Large intestine (tissue), 3 donors: ENCODE measurements at regions not wholly inside any gene's neighbourhood (a gene's known extent, or its start where the extent isn't known, plus 50 kb on each side); places are given as distances from the start of the nearest gene placed in this dataset.
A peak's percentile ranks its signal among the peaks of the same experiment; 100 is the strongest.

ENCODE experiments used
- DNase-seq, 2 donors: peaks; one replicate each; pipeline versions ENCODE4 v3.0.0 to v3.0.0-alpha.2; 2013
- H3K27ac ChIP-seq: one replicate; pipeline ENCODE4 v1.5.1; 2013; ENCODE audit warnings: low read length
- H3K27me3 ChIP-seq: 2 replicates; pipeline ENCODE4 v1.6.1; 2013; ENCODE audit warnings: low read length; ENCODE audit not compliant: control insufficient read depth, insufficient read depth
- H3K36me3 ChIP-seq: 2 replicates; pipeline ENCODE4 v1.6.1; 2013; ENCODE audit warnings: low read length; ENCODE audit not compliant: control insufficient read depth, insufficient read depth
- H3K4me1 ChIP-seq: one replicate; pipeline ENCODE4 v1.6.1; 2013; ENCODE audit warnings: low read length; ENCODE audit not compliant: control insufficient read depth, insufficient read depth
- H3K4me3 ChIP-seq: one replicate; pipeline ENCODE4 v1.5.1; 2013; ENCODE audit warnings: low read length
- H3K9me3 ChIP-seq: one replicate; pipeline ENCODE4 v1.6.1; 2013; ENCODE audit warnings: mild to moderate bottlenecking, low read depth, low read length, moderate library complexity; ENCODE audit not compliant: control insufficient read depth
- WGBS: methylation state at CpG from one replicate; pipeline ENCODE4 v1.1.5; 2013; ENCODE audit warnings: low lambda C conversion rate; ENCODE audit not compliant: insufficient coverage; 5-methylcytosine and 5-hydroxymethylcytosine counted together

DNA sequence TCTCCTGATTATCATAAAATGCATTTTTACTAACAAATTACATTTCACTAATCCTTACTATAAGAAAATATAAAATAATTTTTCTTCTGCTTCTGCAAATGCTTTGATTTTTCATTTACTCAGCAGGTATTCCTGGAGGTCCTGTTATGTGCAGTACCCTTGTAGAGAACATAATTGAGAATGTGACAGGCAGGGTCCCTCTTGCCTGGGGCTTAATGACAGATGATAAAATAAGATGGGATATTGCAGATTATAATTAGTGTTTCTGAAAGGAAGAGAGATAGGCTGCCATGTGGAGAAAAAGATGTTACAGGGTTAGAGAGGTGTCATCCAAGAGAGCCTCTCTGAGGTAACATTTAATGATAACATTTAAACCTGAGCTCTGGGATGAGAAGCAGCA is 128.9 kb downstream of the MAD2L1 start:
- Histone ChIP-seq H3K27ac (no peak overlapping the region), H3K4me1 (no peaks in the 10 kb centered on the region), H3K9me3 (no peaks in the 10 kb centered on the region), H3K36me3 (no peaks in the 10 kb centered on the region), H3K27me3 (no peaks in the 10 kb centered on the region), H3K4me3 (no peak overlapping the region)
- no peak for DNase-seq

- Histone ChIP-seq H3K4me1 (no peaks in the 10 kb centered on the region), H3K4me3 (no peak overlapping the region), H3K9me3 (no peaks in the 10 kb centered on the region), H3K27me3 (no peaks in the 10 kb centered on the region), H3K36me3 (no peaks in the 10 kb centered on the region), H3K27ac (no peak overlapping the region)
- WGBS: no CpG with 5 or more reads among the region's 1 CpG
- DNase-seq: no peak
These were observed 133.0 kb downstream of the MAD2L1 start for GRCh38 chr4:119933606-119934005.

DNA sequence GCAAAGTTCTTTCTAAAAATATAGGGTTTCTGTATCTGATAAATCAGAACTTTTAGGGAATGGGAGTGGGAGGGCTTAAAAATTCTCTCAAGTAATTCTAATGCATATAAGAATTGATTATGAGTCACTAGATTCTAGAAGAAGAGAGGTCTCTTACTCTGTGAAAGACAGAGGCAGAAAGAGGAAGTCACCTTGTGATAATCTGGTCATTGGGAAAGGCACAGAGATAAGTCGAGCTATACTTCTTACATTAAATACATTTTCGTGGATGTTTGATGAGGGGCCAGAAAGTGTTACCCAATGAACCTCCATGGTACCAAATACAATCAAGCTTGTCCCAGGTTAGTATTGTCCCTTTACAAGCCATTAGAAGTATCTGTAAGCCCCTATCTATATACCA is 134.4 kb downstream of the MAD2L1 start:
- Histone ChIP-seq H3K4me3 (no peak overlapping the region), H3K36me3 (no peaks in the 10 kb centered on the region), H3K27me3 (no peaks in the 10 kb centered on the region), H3K4me1 (no peaks in the 10 kb centered on the region), H3K9me3 (no peaks in the 10 kb centered on the region), H3K27ac (no peak overlapping the region)
- no peak for DNase-seq
- WGBS: no CpG with 5 or more reads among the region's 2 CpGs

DNA sequence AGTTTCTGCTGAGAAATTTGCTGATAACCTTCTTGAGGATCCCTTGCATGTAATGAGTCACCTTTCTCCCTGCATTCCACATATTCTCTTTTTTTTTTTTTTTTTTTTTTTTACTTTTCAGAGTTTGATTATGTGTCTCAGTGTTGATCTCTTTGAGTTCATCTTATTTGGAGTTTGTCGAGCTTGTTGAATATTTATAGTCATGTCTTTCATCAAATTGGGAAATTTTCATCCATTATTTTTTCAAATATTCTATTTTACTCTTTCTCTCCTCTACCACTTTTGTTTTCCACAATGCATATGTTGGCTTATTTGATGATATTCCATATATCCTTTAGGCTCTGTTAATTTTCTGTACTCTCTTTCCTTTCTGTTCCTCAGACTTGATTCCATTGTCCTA is 136.1 kb downstream of the MAD2L1 start:
- DNase-seq: no peak
- H3K4me3 ChIP-seq: no peak overlapping the region
- H3K27ac ChIP-seq: no peak overlapping the region
- no peaks in the 10 kb centered on the region for H3K36me3 ChIP-seq
- H3K9me3 ChIP-seq: no peaks in the 10 kb centered on the region
- 90% methylated on average over 1 of the region's 1 CpG for WGBS
- H3K27me3 ChIP-seq: no peaks in the 10 kb centered on the region
- H3K4me1 ChIP-seq: no peaks in the 10 kb centered on the region

DNA sequence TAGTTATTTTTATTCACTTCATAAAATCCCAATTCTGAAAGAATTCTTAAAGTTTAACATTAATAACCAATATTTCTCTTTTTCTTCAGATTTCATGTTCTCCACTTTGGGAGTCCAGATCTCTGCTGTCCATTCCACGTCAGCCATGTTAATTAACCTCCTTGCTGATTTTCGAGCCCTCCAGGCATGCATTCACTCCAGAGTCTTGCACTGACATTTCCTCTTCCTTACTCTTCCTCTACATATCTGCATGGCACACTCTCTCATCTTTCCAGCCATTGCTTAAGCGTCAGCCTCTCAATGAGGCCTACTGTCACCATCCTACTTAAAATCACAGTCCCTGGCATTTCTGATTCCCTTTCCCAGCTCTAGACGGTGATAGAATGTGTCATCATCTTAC is 144.8 kb downstream of the MAD2L1 start:
- WGBS: 100% methylated on average over 1 of the region's 4 CpGs
- no peak overlapping the region for H3K27ac ChIP-seq
- no peaks in the 10 kb centered on the region for H3K27me3 ChIP-seq
- no peak overlapping the region for H3K4me3 ChIP-seq
- H3K4me1 ChIP-seq: no peaks in the 10 kb centered on the region
- DNase-seq: no peak
- no peaks in the 10 kb centered on the region for H3K9me3 ChIP-seq
- no peaks in the 10 kb centered on the region for H3K36me3 ChIP-seq

GRCh38 chr4:119906277-119906676 is 160.4 kb downstream of the MAD2L1 start:
- Histone ChIP-seq H3K4me3 (no peak overlapping the region), H3K36me3 (no peaks in the 10 kb centered on the region), H3K9me3 (no peaks in the 10 kb centered on the region), H3K27ac (no peak overlapping the region), H3K4me1 (no peaks in the 10 kb centered on the region), H3K27me3 (no peaks in the 10 kb centered on the region)
- no CpG with 5 or more reads among the region's 6 CpGs for WGBS
- no peak for DNase-seq

DNA sequence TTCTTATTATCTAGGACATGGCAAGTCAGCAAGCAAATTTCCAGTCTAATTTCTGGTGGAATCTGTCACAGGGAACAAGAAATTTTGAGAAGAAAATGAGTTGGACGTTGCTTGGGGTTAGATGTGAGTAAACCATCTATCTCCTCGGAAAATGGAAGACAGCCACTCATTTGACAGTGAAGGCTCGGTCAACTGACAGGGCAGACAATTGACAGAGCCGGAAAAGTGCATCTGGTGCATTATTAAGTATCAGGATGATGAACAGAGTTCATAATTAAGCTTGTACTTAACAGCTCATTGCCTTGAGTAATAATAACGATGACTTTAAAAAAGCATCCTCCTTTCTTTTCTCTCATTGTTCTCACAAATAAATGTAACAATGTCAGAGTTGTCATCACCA is 168.4 kb downstream of the MAD2L1 start:
- H3K27ac ChIP-seq: no peak overlapping the region
- H3K27me3 ChIP-seq: no peaks in the 10 kb centered on the region
- no peak for DNase-seq
- no peak overlapping the region for H3K4me3 ChIP-seq
- 100% methylated on average over 1 of the region's 5 CpGs for WGBS
- H3K9me3 ChIP-seq: no peaks in the 10 kb centered on the region
- H3K4me1 ChIP-seq: no peaks in the 10 kb centered on the region
- H3K36me3 ChIP-seq: no peaks in the 10 kb centered on the region

DNA sequence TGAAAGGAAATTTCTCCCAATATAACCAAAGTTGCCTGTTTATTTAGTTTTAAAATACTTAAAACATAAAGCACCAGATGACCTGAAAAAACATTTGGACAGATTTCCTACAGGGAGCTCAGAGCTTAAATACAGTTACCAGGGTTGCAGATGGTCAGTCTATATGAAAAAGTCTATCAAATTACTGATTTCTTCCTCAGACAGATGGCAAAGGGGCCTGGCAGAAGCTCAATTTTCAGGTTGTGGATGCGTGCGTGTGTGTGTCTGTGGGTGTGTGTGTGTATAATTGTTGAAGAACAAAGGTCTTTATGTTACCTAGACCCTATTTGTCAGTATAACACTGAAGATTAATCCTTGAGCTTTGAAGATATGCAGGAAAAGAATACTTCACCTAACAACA is 169.4 kb downstream of the MAD2L1 start:
- H3K4me1 ChIP-seq: no peaks in the 10 kb centered on the region
- no peaks in the 10 kb centered on the region for H3K9me3 ChIP-seq
- H3K27ac ChIP-seq: no peak overlapping the region
- DNase-seq: no peak
- no peak overlapping the region for H3K4me3 ChIP-seq
- WGBS: no CpG with 5 or more reads among the region's 2 CpGs
- no peaks in the 10 kb centered on the region for H3K36me3 ChIP-seq
- H3K27me3 ChIP-seq: no peaks in the 10 kb centered on the region

- 80% methylated on average over 1 of the region's 3 CpGs for WGBS
- Histone ChIP-seq H3K27me3 (no peaks in the 10 kb centered on the region), H3K27ac (no peak overlapping the region), H3K36me3 (no peaks in the 10 kb centered on the region), H3K4me3 (no peak overlapping the region), H3K4me1 (no peaks in the 10 kb centered on the region), H3K9me3 (no peaks in the 10 kb centered on the region)
- DNase-seq: no peak
These were observed 171.9 kb downstream of the MAD2L1 start for GRCh38 chr4:119894650-119895208.

GRCh38 chr4:119873794-119874325 is 192.8 kb downstream of the MAD2L1 start:
- H3K4me3 ChIP-seq: no peak overlapping the region
- DNase-seq: no peak
- H3K4me1 ChIP-seq: peaks cover 12% of the 10 kb centered on the region
- 71% methylated on average over 1 of the region's 2 CpGs for WGBS
- H3K27me3 ChIP-seq: no peaks in the 10 kb centered on the region
- H3K27ac ChIP-seq: no peak overlapping the region
- no peaks in the 10 kb centered on the region for H3K36me3 ChIP-seq
- no peaks in the 10 kb centered on the region for H3K9me3 ChIP-seq

GRCh38 chr4:119873132-119873531 is 193.5 kb downstream of the MAD2L1 start:
- H3K9me3 ChIP-seq: no peaks in the 10 kb centered on the region
- H3K4me3 ChIP-seq: no peak overlapping the region
- no peaks in the 10 kb centered on the region for H3K27me3 ChIP-seq
- H3K36me3 ChIP-seq: no peaks in the 10 kb centered on the region
- no peak for DNase-seq
- H3K27ac ChIP-seq: peak overlapping the region; percentile 64
- peaks cover 12% of the 10 kb centered on the region for H3K4me1 ChIP-seq
